Liver (tissue), 8 donors: ENCODE measurements at regions not wholly inside any gene's neighbourhood (a gene's known extent, or its start where the extent isn't known, plus 50 kb on each side); places are given as distances from the start of the nearest gene placed in this dataset.

Experiments
- DNase-seq: peaks from one replicate; pipeline ENCODE4 v3.0.0-alpha.2; 2017; ENCODE audit warnings: low spot score
- H3K27ac ChIP-seq, 2 donors: one replicate each; pipeline ENCODE4 v1.7.0; 2013; ENCODE audit warnings: inconsistent platforms in 2 of 2, low read length in 2 of 2, control low read depth in 1 of 2, low read depth in 1 of 2, mild to moderate bottlenecking in 1 of 2
- H3K27me3 ChIP-seq, 4 donors: one replicate each; pipeline versions ENCODE4 v1.6.1 to v1.7.0; 2013; ENCODE audit warnings: low read length in 3 of 4, inconsistent platforms in 1 of 4, mild to moderate bottlenecking in 1 of 4, moderate library complexity in 1 of 4; ENCODE audit not compliant: control insufficient read depth in 4 of 4, insufficient read depth in 4 of 4
- H3K36me3 ChIP-seq, 4 donors: one replicate each; pipeline versions ENCODE4 v1.6.1 to v1.7.0; 2013; ENCODE audit warnings: low read length in 3 of 4, mild to moderate bottlenecking in 3 of 4, low read depth in 1 of 4, moderate library complexity in 1 of 4; ENCODE audit not compliant: control insufficient read depth in 4 of 4, insufficient read depth in 3 of 4
- H3K4me1 ChIP-seq, 4 donors: one replicate each; pipeline versions ENCODE4 v1.6.1 to v1.7.0; 2013; ENCODE audit warnings: low read length in 3 of 4, mild to moderate bottlenecking in 3 of 4, moderate library complexity in 1 of 4; ENCODE audit not compliant: control insufficient read depth in 4 of 4, insufficient read depth in 4 of 4
- H3K4me3 ChIP-seq, 3 donors: one replicate each; pipeline versions ENCODE4 v1.6.1 to v1.7.0; 2013; ENCODE audit warnings: low read length in 3 of 3, control low read depth in 1 of 3, low read depth in 1 of 3, mild to moderate bottlenecking in 1 of 3
- H3K9ac ChIP-seq, 2 donors: one replicate each; pipeline ENCODE4 v1.7.0; 2013; ENCODE audit warnings: low read length in 2 of 2, mild to moderate bottlenecking in 2 of 2, moderate library complexity in 2 of 2, control low read depth in 1 of 2, low read depth in 1 of 2
- H3K9me3 ChIP-seq, 4 donors: one replicate each; pipeline versions ENCODE4 v1.6.1 to v1.7.0; 2013; ENCODE audit warnings: low read length in 3 of 4; ENCODE audit not compliant: control insufficient read depth in 4 of 4
- CTCF ChIP-seq: fragments of 150-350 bp; IDR thresholded peaks from 2 replicates; pipeline ENCODE4 v1.5.1; 2017; ENCODE audit warnings: improper control_type of control experiment, low read depth, low read length; ENCODE audit not compliant: missing input control
- EGR1 ChIP-seq, 2 donors: IDR thresholded peaks; 2 replicates each; pipeline ENCODE4 v1.6.1; 2016 to 2018; ENCODE audit warnings: antibody characterized with exemption in 2 of 2, low read depth in 2 of 2
- FOXA1 ChIP-seq: IDR thresholded peaks from 2 replicates; pipeline ENCODE4 v1.6.1; 2016; ENCODE audit warnings: antibody characterized with exemption
- FOXA2 ChIP-seq: IDR thresholded peaks from 2 replicates; pipeline ENCODE4 v1.6.1; 2016; ENCODE audit warnings: antibody characterized with exemption
- GABPA ChIP-seq, 2 donors: IDR thresholded peaks in 1 of 2; conservative IDR thresholded peaks in 1 of 2; 2 replicates each; pipeline ENCODE4 v1.6.1; 2016; ENCODE audit warnings: antibody characterized with exemption in 2 of 2, mild to moderate bottlenecking in 1 of 2, moderate library complexity in 1 of 2
- HNF4A ChIP-seq, 2 donors: conservative IDR thresholded peaks; 2 replicates each; pipeline ENCODE4 v1.6.1; 2016; ENCODE audit warnings: antibody characterized with exemption in 2 of 2, mild to moderate bottlenecking in 2 of 2
- JUND ChIP-seq, 2 donors: IDR thresholded peaks; 2 replicates each; pipeline ENCODE4 v1.6.1; 2016; ENCODE audit warnings: antibody characterized with exemption in 2 of 2
- NR2F2 ChIP-seq: IDR thresholded peaks from 2 replicates; pipeline ENCODE4 v1.6.1; 2016; ENCODE audit warnings: antibody characterized with exemption
- RAD21 ChIP-seq, 2 donors: IDR thresholded peaks; 2 replicates each; pipeline ENCODE4 v1.6.1; 2016; ENCODE audit warnings: antibody characterized with exemption in 2 of 2, mild to moderate bottlenecking in 2 of 2
- RXRA ChIP-seq, 2 donors: IDR thresholded peaks; 2 replicates each; pipeline ENCODE4 v1.6.1; 2017 to 2018; ENCODE audit warnings: antibody characterized with exemption in 2 of 2, mild to moderate bottlenecking in 1 of 2
- SP1 ChIP-seq: IDR thresholded peaks from 2 replicates; pipeline ENCODE4 v1.6.1; 2018; ENCODE audit warnings: antibody characterized with exemption, mild to moderate bottlenecking
- TAF1 ChIP-seq: conservative IDR thresholded peaks from 2 replicates; pipeline ENCODE4 v1.6.1; 2016; ENCODE audit warnings: antibody characterized with exemption, mild to moderate bottlenecking
- YY1 ChIP-seq: IDR thresholded peaks from 2 replicates; pipeline ENCODE4 v1.6.1; 2016; ENCODE audit warnings: antibody characterized with exemption, mild to moderate bottlenecking
- ZBTB33 ChIP-seq: IDR thresholded peaks from 2 replicates; pipeline ENCODE4 v1.6.1; 2016; ENCODE audit warnings: antibody characterized with exemption
- WGBS: extraction: QIAGEN DNeasy Blood & Tissue Kit; methylation state at CpG from one replicate; pipeline ENCODE4 v1.1.7; 2013; 5-methylcytosine and 5-hydroxymethylcytosine counted together
- TF ChIP-seq, protein P1 (sequence below): IDR thresholded peaks from 2 replicates; pipeline ENCODE4 v1.6.1; 2016; ENCODE audit warnings: antibody characterized with exemption
- TF ChIP-seq, protein P2 (sequence below): IDR thresholded peaks from 2 replicates; pipeline ENCODE4 v1.6.1; 2016; ENCODE audit warnings: antibody characterized with exemption, mild to moderate bottlenecking
- donor health status: healthy.
- donor health status: healthy.
- donor health status: healthy.
- donor health status: healthy.
- donor health status: healthy.

DNA sequence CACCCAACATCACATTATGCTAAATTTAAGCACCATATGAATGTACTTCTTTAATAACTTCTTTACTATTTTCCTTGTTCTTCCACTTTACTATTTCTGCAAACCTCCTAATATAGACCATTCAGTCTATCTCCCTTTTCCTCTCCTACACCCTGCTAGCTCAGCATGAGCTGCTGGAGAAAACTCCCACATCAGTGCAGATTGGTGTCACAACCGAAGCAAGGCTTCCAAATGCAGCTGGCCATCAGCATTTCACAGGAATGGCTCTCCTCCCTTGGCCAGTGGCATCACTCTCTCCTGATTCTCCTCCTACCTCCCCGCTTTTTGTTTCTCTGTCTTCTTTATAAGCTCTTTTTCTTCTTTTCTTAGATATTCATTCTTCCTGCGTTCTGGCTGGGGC lies 118.7 kb upstream of the ZC3H12C start (continued):
- TF ChIP-seq CTCF (no peak), HNF4A (conservative IDR thresholded peaks at IDR 0.05) (no peak), FOXA1 (no peak), JUND (IDR thresholded peaks at IDR 0.05) (no peak), NR2F2 (no peak), RAD21 (IDR thresholded peaks at IDR 0.05) (no peak), FOXA2 (no peak), GABPA (IDR thresholded peaks at IDR 0.05 in 1 of 2, conservative IDR thresholded peaks at IDR 0.05 in 1 of 2) (no peak)
- TF ChIP-seq, protein P1, sequence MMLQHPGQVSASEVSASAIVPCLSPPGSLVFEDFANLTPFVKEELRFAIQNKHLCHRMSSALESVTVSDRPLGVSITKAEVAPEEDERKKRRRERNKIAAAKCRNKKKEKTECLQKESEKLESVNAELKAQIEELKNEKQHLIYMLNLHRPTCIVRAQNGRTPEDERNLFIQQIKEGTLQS, result no peak

GRCh38 chr11:109978895-109979294 lies 114.3 kb upstream of the ZC3H12C start:
- Histone ChIP-seq H3K9me3 (peaks cover 0 to 2% (median 0%) of the 10 kb centered on the region in 4 donors), H3K4me1 (no peaks in the 10 kb centered on the region), H3K27me3 (no peaks in the 10 kb centered on the region), H3K9ac (no peak overlapping the region), H3K27ac (no peak overlapping the region), H3K36me3 (no peaks in the 10 kb centered on the region), H3K4me3 (no peak overlapping the region)
- 95% methylated on average over 2 of the region's 2 CpGs for WGBS
- DNase-seq, result no peak
- TF ChIP-seq JUND (IDR thresholded peaks at IDR 0.05) (no peak), NR2F2 (no peak), ZBTB33 (no peak), HNF4A (conservative IDR thresholded peaks at IDR 0.05) (no peak)

- no peak for DNase-seq
- Histone ChIP-seq H3K27ac (no peak overlapping the region), H3K4me3 (no peak overlapping the region), H3K36me3 (no peaks in the 10 kb centered on the region), H3K4me1 (no peaks in the 10 kb centered on the region), H3K27me3 (no peaks in the 10 kb centered on the region), H3K9me3 (peaks cover 0 to 2% (median 0%) of the 10 kb centered on the region in 4 donors), H3K9ac (no peak overlapping the region)
- WGBS, result 56% methylated on average over 1 of the region's 1 CpG
- TF ChIP-seq EGR1 (IDR thresholded peaks at IDR 0.05; ENCODE audit: low read depth in 2 of 2) (no peak), CTCF (no peak), RAD21 (IDR thresholded peaks at IDR 0.05) (no peak), TAF1 (no peak), RXRA (IDR thresholded peaks at IDR 0.05) (no peak), ZBTB33 (no peak), FOXA2 (no peak), YY1 (no peak), GABPA (IDR thresholded peaks at IDR 0.05 in 1 of 2, conservative IDR thresholded peaks at IDR 0.05 in 1 of 2) (no peak), SP1 (no peak), HNF4A (conservative IDR thresholded peaks at IDR 0.05) (no peak)
- TF ChIP-seq, protein P1, result no peak
- TF ChIP-seq, protein P2, sequence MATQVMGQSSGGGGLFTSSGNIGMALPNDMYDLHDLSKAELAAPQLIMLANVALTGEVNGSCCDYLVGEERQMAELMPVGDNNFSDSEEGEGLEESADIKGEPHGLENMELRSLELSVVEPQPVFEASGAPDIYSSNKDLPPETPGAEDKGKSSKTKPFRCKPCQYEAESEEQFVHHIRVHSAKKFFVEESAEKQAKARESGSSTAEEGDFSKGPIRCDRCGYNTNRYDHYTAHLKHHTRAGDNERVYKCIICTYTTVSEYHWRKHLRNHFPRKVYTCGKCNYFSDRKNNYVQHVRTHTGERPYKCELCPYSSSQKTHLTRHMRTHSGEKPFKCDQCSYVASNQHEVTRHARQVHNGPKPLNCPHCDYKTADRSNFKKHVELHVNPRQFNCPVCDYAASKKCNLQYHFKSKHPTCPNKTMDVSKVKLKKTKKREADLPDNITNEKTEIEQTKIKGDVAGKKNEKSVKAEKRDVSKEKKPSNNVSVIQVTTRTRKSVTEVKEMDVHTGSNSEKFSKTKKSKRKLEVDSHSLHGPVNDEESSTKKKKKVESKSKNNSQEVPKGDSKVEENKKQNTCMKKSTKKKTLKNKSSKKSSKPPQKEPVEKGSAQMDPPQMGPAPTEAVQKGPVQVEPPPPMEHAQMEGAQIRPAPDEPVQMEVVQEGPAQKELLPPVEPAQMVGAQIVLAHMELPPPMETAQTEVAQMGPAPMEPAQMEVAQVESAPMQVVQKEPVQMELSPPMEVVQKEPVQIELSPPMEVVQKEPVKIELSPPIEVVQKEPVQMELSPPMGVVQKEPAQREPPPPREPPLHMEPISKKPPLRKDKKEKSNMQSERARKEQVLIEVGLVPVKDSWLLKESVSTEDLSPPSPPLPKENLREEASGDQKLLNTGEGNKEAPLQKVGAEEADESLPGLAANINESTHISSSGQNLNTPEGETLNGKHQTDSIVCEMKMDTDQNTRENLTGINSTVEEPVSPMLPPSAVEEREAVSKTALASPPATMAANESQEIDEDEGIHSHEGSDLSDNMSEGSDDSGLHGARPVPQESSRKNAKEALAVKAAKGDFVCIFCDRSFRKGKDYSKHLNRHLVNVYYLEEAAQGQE, result no peak
These were observed 112.1 kb upstream of the ZC3H12C start for GRCh38 chr11:109981031-109981636.
